ENCODE measurements at regions not wholly inside any gene's neighbourhood (a gene's known extent, or its start where the extent isn't known, plus 50 kb on each side); places are given as distances from the start of the nearest gene placed in this dataset.
"Not testable (repeated sequence)": the region's sequence is repeated elsewhere in the genome, so short reads cannot be mapped to it uniquely, and the experiment has no call there.

- no peaks in the 10 kb centered on the region for H3K9me3 ChIP-seq (ENCODE audit: insufficient read depth, low read depth, low read length)
- no peak overlapping the region for H3K27ac ChIP-seq (ENCODE audit: low read depth, low read length)
- H3K4me3 ChIP-seq (ENCODE audit: low read length): no peak overlapping the region
- WGBS: 53% methylated on average over 3 of the region's 4 CpGs
- H3K4me1 ChIP-seq (ENCODE audit: insufficient read depth, low read length): no peaks in the 10 kb centered on the region
- no peak overlapping the region for H3K9ac ChIP-seq (ENCODE audit: low read depth, low read length)
- no peaks in the 10 kb centered on the region for H3K36me3 ChIP-seq (ENCODE audit: insufficient read depth, low read length)
- H3K27me3 ChIP-seq (ENCODE audit: insufficient read depth, low read length): no peaks in the 10 kb centered on the region
Observed at GRCh38 chr18:51330148-51330547, 132.7 kb upstream of the MEX3C start.

GRCh38 chr18:51330739-51331138 lies 133.3 kb upstream of the MEX3C start:
- H3K9ac ChIP-seq (ENCODE audit: low read depth, low read length): no peak overlapping the region
- H3K27me3 ChIP-seq (ENCODE audit: insufficient read depth, low read length): no peaks in the 10 kb centered on the region
- no peaks in the 10 kb centered on the region for H3K4me1 ChIP-seq (ENCODE audit: insufficient read depth, low read length)
- no peak overlapping the region for H3K27ac ChIP-seq (ENCODE audit: low read depth, low read length)
- no peak overlapping the region for H3K4me3 ChIP-seq (ENCODE audit: low read length)
- 94% methylated on average over 5 of the region's 5 CpGs for WGBS
- no peaks in the 10 kb centered on the region for H3K36me3 ChIP-seq (ENCODE audit: insufficient read depth, low read length)
- H3K9me3 ChIP-seq (ENCODE audit: insufficient read depth, low read depth, low read length): no peaks in the 10 kb centered on the region

DNA sequence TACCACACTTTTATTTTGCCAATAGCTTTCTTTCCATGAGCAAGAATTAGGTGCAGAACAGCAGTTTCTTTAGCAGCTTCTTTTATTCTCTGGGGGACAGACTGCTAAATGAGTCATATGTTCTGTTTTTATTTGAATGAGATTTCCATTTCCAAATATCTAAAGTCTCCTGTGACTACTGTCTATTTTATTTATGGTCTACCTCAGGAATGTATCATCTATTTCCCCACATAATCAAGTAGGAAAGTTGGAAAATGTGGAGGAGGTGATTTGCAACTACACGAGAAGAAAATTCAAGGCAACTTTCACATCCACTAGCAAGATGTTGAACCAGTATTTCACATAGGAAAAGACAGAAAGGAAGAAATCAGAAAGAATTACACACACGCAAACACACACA lies 139.9 kb upstream of the MEX3C start:
- Histone ChIP-seq H3K36me3 (ENCODE audit: insufficient read depth, low read length) (no peaks in the 10 kb centered on the region), H3K9me3 (ENCODE audit: insufficient read depth, low read depth, low read length) (no peaks in the 10 kb centered on the region), H3K4me1 (ENCODE audit: insufficient read depth, low read length) (no peaks in the 10 kb centered on the region), H3K9ac (ENCODE audit: low read depth, low read length) (no peak overlapping the region), H3K27ac (ENCODE audit: low read depth, low read length) (no peak overlapping the region), H3K27me3 (ENCODE audit: insufficient read depth, low read length) (no peaks in the 10 kb centered on the region), H3K4me3 (ENCODE audit: low read length) (no peak overlapping the region)
- 94% methylated on average over 1 of the region's 2 CpGs for whole genome bisulfite sequencing

DNA sequence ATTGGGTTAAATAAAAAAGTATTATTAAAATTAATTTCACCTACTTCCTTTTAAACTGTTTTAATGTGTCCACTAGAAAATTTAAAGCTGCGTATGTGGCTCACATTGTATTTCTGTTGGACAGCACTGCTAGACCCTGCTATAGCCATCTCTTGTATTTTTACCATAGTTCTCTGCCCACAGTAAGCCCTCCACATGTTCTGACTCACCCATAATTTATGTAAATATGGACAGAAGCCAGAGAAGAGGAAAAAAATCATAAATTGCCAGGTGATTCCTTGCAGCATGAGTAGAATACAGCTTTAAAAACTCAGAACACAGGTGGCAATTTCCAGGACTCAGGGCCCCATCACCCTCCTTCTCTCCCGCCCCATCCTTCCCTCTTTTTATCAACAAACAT lies 142.4 kb upstream of the MEX3C start:
- WGBS: 96% methylated on average over 2 of the region's 2 CpGs
- no peaks in the 10 kb centered on the region for H3K4me1 ChIP-seq (ENCODE audit: insufficient read depth, low read length)
- no peak overlapping the region for H3K27ac ChIP-seq (ENCODE audit: low read depth, low read length)
- no peaks in the 10 kb centered on the region for H3K9me3 ChIP-seq (ENCODE audit: insufficient read depth, low read depth, low read length)
- H3K36me3 ChIP-seq (ENCODE audit: insufficient read depth, low read length): no peaks in the 10 kb centered on the region
- H3K27me3 ChIP-seq (ENCODE audit: insufficient read depth, low read length): no peaks in the 10 kb centered on the region
- H3K9ac ChIP-seq (ENCODE audit: low read depth, low read length): no peak overlapping the region
- no peak overlapping the region for H3K4me3 ChIP-seq (ENCODE audit: low read length)

DNA sequence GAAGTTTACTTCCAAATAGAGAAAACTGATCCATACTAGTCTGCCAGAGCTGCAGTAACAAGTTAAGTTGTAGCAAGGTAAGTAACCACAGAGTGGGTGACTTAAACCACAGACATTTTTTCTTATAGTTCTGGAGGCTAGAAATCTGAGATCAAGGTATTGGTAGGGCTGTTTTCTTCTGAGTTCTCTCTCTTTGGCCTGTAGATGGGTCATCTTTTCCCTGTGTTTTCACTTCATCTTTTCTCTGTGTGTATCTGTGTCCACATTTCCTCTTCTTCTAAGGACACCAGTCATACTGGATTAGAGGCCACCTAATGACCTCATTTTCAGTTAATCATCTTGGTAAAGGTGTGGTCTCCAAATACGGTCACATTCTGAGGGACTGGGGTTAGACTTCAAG lies 142.9 kb upstream of the MEX3C start:
- WGBS: 90% methylated on average over 1 of the region's 1 CpG
- Histone ChIP-seq H3K36me3 (ENCODE audit: insufficient read depth, low read length) (no peaks in the 10 kb centered on the region), H3K4me3 (ENCODE audit: low read length) (no peak overlapping the region), H3K27ac (ENCODE audit: low read depth, low read length) (no peak overlapping the region), H3K9me3 (ENCODE audit: insufficient read depth, low read depth, low read length) (no peaks in the 10 kb centered on the region), H3K4me1 (ENCODE audit: insufficient read depth, low read length) (no peaks in the 10 kb centered on the region), H3K27me3 (ENCODE audit: insufficient read depth, low read length) (no peaks in the 10 kb centered on the region), H3K9ac (ENCODE audit: low read depth, low read length) (no peak overlapping the region)

- Histone ChIP-seq H3K4me1 (ENCODE audit: insufficient read depth, low read length) (no peaks in the 10 kb centered on the region), H3K27me3 (ENCODE audit: insufficient read depth, low read length) (no peaks in the 10 kb centered on the region), H3K9me3 (ENCODE audit: insufficient read depth, low read depth, low read length) (no peaks in the 10 kb centered on the region), H3K4me3 (ENCODE audit: low read length) (no peak overlapping the region), H3K9ac (ENCODE audit: low read depth, low read length) (no peak overlapping the region), H3K27ac (ENCODE audit: low read depth, low read length) (no peak overlapping the region), H3K36me3 (ENCODE audit: insufficient read depth, low read length) (no peaks in the 10 kb centered on the region)
Observed at GRCh38 chr18:51342815-51343214, 145.3 kb upstream of the MEX3C start.

GRCh38 chr18:51345848-51346391 lies 148.4 kb upstream of the MEX3C start:
- no peaks in the 10 kb centered on the region for H3K27me3 ChIP-seq (ENCODE audit: insufficient read depth, low read length)
- no peaks in the 10 kb centered on the region for H3K9me3 ChIP-seq (ENCODE audit: insufficient read depth, low read depth, low read length)
- H3K9ac ChIP-seq (ENCODE audit: low read depth, low read length): no peak overlapping the region
- no peaks in the 10 kb centered on the region for H3K36me3 ChIP-seq (ENCODE audit: insufficient read depth, low read length)
- H3K4me3 ChIP-seq (ENCODE audit: low read length): no peak overlapping the region
- no peak overlapping the region for H3K27ac ChIP-seq (ENCODE audit: low read depth, low read length)
- H3K4me1 ChIP-seq (ENCODE audit: insufficient read depth, low read length): peaks cover 11% of the 10 kb centered on the region
- WGBS: 94% methylated on average over 5 of the region's 5 CpGs

DNA sequence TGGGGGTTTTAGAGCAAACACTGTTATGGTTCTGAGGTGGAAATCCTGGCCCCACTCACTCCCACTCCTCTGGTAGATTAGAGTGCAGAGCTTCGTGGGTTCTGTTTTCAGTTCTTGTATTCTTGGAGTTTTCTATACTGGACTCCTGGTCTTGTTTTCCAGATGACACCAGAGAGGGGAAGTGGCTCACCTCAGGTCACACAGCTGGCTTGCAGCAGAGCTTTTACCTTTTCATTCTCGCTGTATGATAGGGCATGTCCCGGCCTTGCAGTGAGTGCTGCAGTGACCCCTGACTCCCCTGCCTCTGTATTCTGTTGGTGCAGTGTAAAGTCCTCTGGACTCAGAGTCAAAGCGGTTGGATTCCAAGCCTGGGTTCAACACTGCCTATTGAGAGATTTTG lies 148.9 kb upstream of the MEX3C start:
- H3K4me3 ChIP-seq (ENCODE audit: low read length): no peak overlapping the region
- 99% methylated on average over 4 of the region's 4 CpGs for WGBS
- no peaks in the 10 kb centered on the region for H3K36me3 ChIP-seq (ENCODE audit: insufficient read depth, low read length)

DNA sequence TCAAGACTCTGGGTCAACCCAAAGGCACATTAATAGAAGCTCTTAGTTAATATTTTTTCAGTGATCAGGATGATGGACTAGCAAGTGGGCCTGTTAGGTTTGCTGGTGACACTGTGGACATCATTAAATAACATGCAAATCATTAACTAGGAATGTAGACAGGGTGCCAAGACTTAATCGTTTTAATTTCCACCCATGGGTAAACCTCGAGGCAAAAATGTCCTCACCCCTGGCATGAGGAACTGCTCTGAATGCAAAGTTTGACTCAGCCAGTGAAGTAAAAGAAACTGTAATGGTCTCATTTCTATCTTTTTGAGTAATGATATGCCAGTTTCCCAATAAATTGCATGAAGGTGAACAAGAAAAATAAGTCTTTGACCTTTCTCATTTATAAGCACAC lies 152.6 kb upstream of the MEX3C start:
- Histone ChIP-seq H3K36me3 (ENCODE audit: insufficient read depth, low read length) (no peaks in the 10 kb centered on the region), H3K4me3 (ENCODE audit: low read length) (no peak overlapping the region), H3K27ac (ENCODE audit: low read depth, low read length) (no peak overlapping the region), H3K9me3 (ENCODE audit: insufficient read depth, low read depth, low read length) (no peaks in the 10 kb centered on the region), H3K27me3 (ENCODE audit: insufficient read depth, low read length) (no peaks in the 10 kb centered on the region), H3K4me1 (ENCODE audit: insufficient read depth, low read length) (peaks cover 11% of the 10 kb centered on the region), H3K9ac (ENCODE audit: low read depth, low read length) (no peak overlapping the region)
- WGBS: 84% methylated on average over 2 of the region's 2 CpGs

More for the DNA sequence above, 148.9 kb upstream of the MEX3C start:
- H3K27ac ChIP-seq (ENCODE audit: low read depth, low read length): no peak overlapping the region
- no peaks in the 10 kb centered on the region for H3K9me3 ChIP-seq (ENCODE audit: insufficient read depth, low read depth, low read length)
- no peak overlapping the region for H3K9ac ChIP-seq (ENCODE audit: low read depth, low read length)
- H3K27me3 ChIP-seq (ENCODE audit: insufficient read depth, low read length): no peaks in the 10 kb centered on the region
- peaks cover 11% of the 10 kb centered on the region for H3K4me1 ChIP-seq (ENCODE audit: insufficient read depth, low read length)

DNA sequence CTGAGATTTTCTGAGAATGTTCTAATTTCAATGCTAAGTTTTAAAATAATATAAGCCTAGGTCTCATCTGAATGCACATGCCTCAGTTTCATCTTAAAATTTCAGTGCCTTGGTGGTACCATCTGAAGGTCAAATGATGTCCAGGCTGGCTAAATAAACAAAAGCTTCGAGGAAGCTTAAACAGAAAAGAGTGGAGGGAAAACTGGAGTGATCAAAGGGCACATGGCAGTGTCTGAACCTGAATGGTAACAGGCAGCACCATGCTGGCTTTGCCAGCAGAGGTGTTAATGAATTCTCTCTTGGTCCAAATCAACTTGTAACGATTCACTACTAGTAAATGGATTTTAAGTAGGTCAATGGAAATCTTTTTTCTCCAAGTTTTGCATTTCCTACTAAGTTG lies 158.4 kb upstream of the MEX3C start:
- 84% methylated on average over 1 of the region's 2 CpGs for WGBS
- Histone ChIP-seq H3K9me3 (ENCODE audit: insufficient read depth, low read depth, low read length) (no peaks in the 10 kb centered on the region), H3K36me3 (ENCODE audit: insufficient read depth, low read length) (no peaks in the 10 kb centered on the region), H3K9ac (ENCODE audit: low read depth, low read length) (no peak overlapping the region), H3K27ac (ENCODE audit: low read depth, low read length) (no peak overlapping the region), H3K27me3 (ENCODE audit: insufficient read depth, low read length) (no peaks in the 10 kb centered on the region), H3K4me1 (ENCODE audit: insufficient read depth, low read length) (peaks cover under 1% of the 10 kb centered on the region; the same call in 1 of the 2 replicates), H3K4me3 (ENCODE audit: low read length) (no peak overlapping the region)

DNA sequence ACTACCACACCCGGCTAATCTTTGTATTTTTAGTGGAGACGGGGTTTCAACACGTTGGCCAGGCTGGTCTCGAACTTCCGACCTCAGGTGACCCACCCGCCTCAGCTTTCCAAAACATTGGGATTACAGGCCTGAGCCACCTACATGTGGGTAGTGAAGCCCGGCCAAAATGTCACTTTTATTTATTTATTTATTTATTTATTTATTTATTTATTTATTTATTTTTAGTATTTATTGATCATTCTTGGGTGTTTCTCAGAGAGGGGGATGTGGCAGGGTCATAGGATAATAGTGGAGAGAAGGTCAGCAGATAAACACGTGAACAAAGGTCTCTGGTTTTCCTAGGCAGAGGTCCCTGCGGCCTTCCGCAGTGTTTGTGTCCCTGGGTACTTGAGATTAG lies 162.8 kb upstream of the MEX3C start:
- not testable (repeated sequence) for H3K9me3 ChIP-seq (ENCODE audit: insufficient read depth, low read depth, low read length); H3K27ac ChIP-seq (ENCODE audit: low read depth, low read length); H3K9ac ChIP-seq (ENCODE audit: low read depth, low read length); H3K4me1 ChIP-seq (ENCODE audit: insufficient read depth, low read length); H3K27me3 ChIP-seq (ENCODE audit: insufficient read depth, low read length); H3K4me3 ChIP-seq (ENCODE audit: low read length); H3K36me3 ChIP-seq (ENCODE audit: insufficient read depth, low read length)
- 94% methylated on average over 6 of the region's 10 CpGs for WGBS

- 82% methylated on average over 5 of the region's 6 CpGs for WGBS
- peaks cover 7% of the 10 kb centered on the region; the same call in 1 of the 2 replicates for H3K4me1 ChIP-seq (ENCODE audit: insufficient read depth, low read length)
- H3K9me3 ChIP-seq (ENCODE audit: insufficient read depth, low read depth, low read length): no peaks in the 10 kb centered on the region
- no peaks in the 10 kb centered on the region for H3K27me3 ChIP-seq (ENCODE audit: insufficient read depth, low read length)
- H3K4me3 ChIP-seq (ENCODE audit: low read length): no peak overlapping the region
- no peaks in the 10 kb centered on the region for H3K36me3 ChIP-seq (ENCODE audit: insufficient read depth, low read length)
- H3K27ac ChIP-seq (ENCODE audit: low read depth, low read length): no peak overlapping the region
- no peak overlapping the region for H3K9ac ChIP-seq (ENCODE audit: low read depth, low read length)
Observed at GRCh38 chr18:51361130-51361860, 163.8 kb upstream of the MEX3C start.
